ENCODE measurements at regions not wholly inside any gene's neighbourhood (a gene's known extent, or its start where the extent isn't known, plus 50 kb on each side); places are given as distances from the start of the nearest gene placed in this dataset.
"Not testable (repeated sequence)": the region's sequence is repeated elsewhere in the genome, so short reads cannot be mapped to it uniquely, and the experiment has no call there.

- H3K27ac ChIP-seq = no peak overlapping the region
- H3K36me3 ChIP-seq = no peaks in the 10 kb centered on the region
- no peak for DNase-seq
- H3K27me3 ChIP-seq = no peaks in the 10 kb centered on the region
- intact Hi-C loops (cut with DNase I; ENCODE audit: low total_unique reads) = no loop called here
- no peak overlapping the region for H3K4me3 ChIP-seq
- TF ChIP-seq CTCF (IDR thresholded peaks at IDR 0.05) = no peak
- H3K9me3 ChIP-seq = no peaks in the 10 kb centered on the region
- no peaks in the 10 kb centered on the region for H3K4me1 ChIP-seq
These were observed 370.7 kb downstream of the GPAT3 start for GRCh38 chr4:83906561-83906960.

GRCh38 chr4:83905952-83906351 is 370.0 kb downstream of the GPAT3 start:
- Histone ChIP-seq H3K9me3 (no peaks in the 10 kb centered on the region), H3K27me3 (no peaks in the 10 kb centered on the region), H3K27ac (no peak overlapping the region), H3K4me1 (no peaks in the 10 kb centered on the region), H3K36me3 (no peaks in the 10 kb centered on the region), H3K4me3 (no peak overlapping the region)
- intact Hi-C loops (cut with DNase I; ENCODE audit: low total_unique reads) = no loop called here
- DNase-seq = no peak
- TF ChIP-seq CTCF (IDR thresholded peaks at IDR 0.05) = no peak

GRCh38 chr4:83903740-83904139 is 367.8 kb downstream of the GPAT3 start:
- intact Hi-C loops (cut with DNase I; ENCODE audit: low total_unique reads); H3K9me3 ChIP-seq; DNase-seq; H3K27ac ChIP-seq; H3K4me1 ChIP-seq; H3K4me3 ChIP-seq; H3K36me3 ChIP-seq; H3K27me3 ChIP-seq: not testable (repeated sequence)

GRCh38 chr4:83894831-83895230 is 358.9 kb downstream of the GPAT3 start:
- DNase-seq = no peak
- no peaks in the 10 kb centered on the region for H3K9me3 ChIP-seq
- intact Hi-C loops (cut with DNase I; ENCODE audit: low total_unique reads) = no loop called here
- no peak for TF ChIP-seq CTCF (IDR thresholded peaks at IDR 0.05)
- no peak overlapping the region for H3K27ac ChIP-seq
- no peak overlapping the region for H3K4me3 ChIP-seq
- no peaks in the 10 kb centered on the region for H3K36me3 ChIP-seq
- H3K27me3 ChIP-seq = no peaks in the 10 kb centered on the region
- H3K4me1 ChIP-seq = no peaks in the 10 kb centered on the region

- H3K27me3 ChIP-seq = no peaks in the 10 kb centered on the region
- no peaks in the 10 kb centered on the region for H3K4me1 ChIP-seq
- no peak for TF ChIP-seq CTCF (IDR thresholded peaks at IDR 0.05)
- intact Hi-C loops (cut with DNase I; ENCODE audit: low total_unique reads) = no loop called here
- no peaks in the 10 kb centered on the region for H3K36me3 ChIP-seq
- no peak for DNase-seq
- H3K9me3 ChIP-seq = no peaks in the 10 kb centered on the region
- no peak overlapping the region for H3K27ac ChIP-seq
- no peak overlapping the region for H3K4me3 ChIP-seq
These were observed 354.9 kb downstream of the GPAT3 start for GRCh38 chr4:83890816-83891215.

- no peaks in the 10 kb centered on the region for H3K4me1 ChIP-seq
- no peak overlapping the region for H3K4me3 ChIP-seq
- no peak for TF ChIP-seq CTCF (IDR thresholded peaks at IDR 0.05)
- no peaks in the 10 kb centered on the region for H3K9me3 ChIP-seq
- H3K27me3 ChIP-seq = no peaks in the 10 kb centered on the region
- intact Hi-C loops (cut with DNase I; ENCODE audit: low total_unique reads) = no loop called here
- H3K36me3 ChIP-seq = no peaks in the 10 kb centered on the region
- H3K27ac ChIP-seq = no peak overlapping the region
- no peak for DNase-seq
These were observed 354.3 kb downstream of the GPAT3 start for GRCh38 chr4:83890231-83890630.
